Iris pigment epithelial cell (primary cell): ENCODE measurements at regions not wholly inside any gene's neighbourhood (a gene's known extent, or its start where the extent isn't known, plus 50 kb on each side); places are given as distances from the start of the nearest gene placed in this dataset.
A peak's percentile ranks its signal among the peaks of the same experiment; 100 is the strongest.
"Not testable (repeated sequence)": the region's sequence is repeated elsewhere in the genome, so short reads cannot be mapped to it uniquely, and the experiment has no call there.

ENCODE experiments used
- DNase-seq: peaks from one replicate; pipeline ENCODE4 v3.0.0-alpha.2; 2011; ENCODE audit warnings: low read depth

- DNase-seq, result no peak
Measured at GRCh38 chr3:26369133-26369532, 253.4 kb upstream of the LRRC3B start.

- DNase-seq, result no peak
Measured at GRCh38 chr3:26375843-26376530, 246.6 kb upstream of the LRRC3B start.

GRCh38 chr3:26381411-26381810 lies 241.2 kb upstream of the LRRC3B start:
- DNase-seq, result no peak

- DNase-seq, result no peak
Measured at GRCh38 chr3:26406636-26407035, 215.9 kb upstream of the LRRC3B start.

- DNase-seq, result no peak
Measured at GRCh38 chr3:26418553-26418952, 204.0 kb upstream of the LRRC3B start.

- no peak for DNase-seq
Measured at GRCh38 chr3:26422415-26422814, 200.2 kb upstream of the LRRC3B start.

GRCh38 chr3:26425076-26425475 lies 197.5 kb upstream of the LRRC3B start:
- no peak for DNase-seq

- no peak for DNase-seq
Measured at GRCh38 chr3:26428992-26429391, 193.6 kb upstream of the LRRC3B start.

- peak; percentile 69 for DNase-seq
Measured at GRCh38 chr3:26437678-26438077, 184.9 kb upstream of the LRRC3B start.

- DNase-seq, result peak; percentile 3
Measured at GRCh38 chr3:26438325-26438940, 184.1 kb upstream of the LRRC3B start.

- DNase-seq, result no peak
Measured at GRCh38 chr3:26438981-26439884, 183.3 kb upstream of the LRRC3B start.

- DNase-seq, result no peak
Measured at GRCh38 chr3:26449996-26450395, 172.6 kb upstream of the LRRC3B start.

GRCh38 chr3:26452363-26452762 lies 170.2 kb upstream of the LRRC3B start:
- no peak for DNase-seq

- DNase-seq, result no peak
Measured at GRCh38 chr3:26460985-26461384, 161.6 kb upstream of the LRRC3B start.

- no peak for DNase-seq
Measured at GRCh38 chr3:26472345-26472744, 150.2 kb upstream of the LRRC3B start.

- no peak for DNase-seq
Measured at GRCh38 chr3:26474706-26475105, 147.9 kb upstream of the LRRC3B start.

GRCh38 chr3:26480377-26480776 lies 142.2 kb upstream of the LRRC3B start:
- no peak for DNase-seq

GRCh38 chr3:26484140-26484539 lies 138.4 kb upstream of the LRRC3B start:
- no peak for DNase-seq

GRCh38 chr3:26498271-26498670 lies 124.3 kb upstream of the LRRC3B start:
- DNase-seq, result no peak

- no peak for DNase-seq
Measured at GRCh38 chr3:26505399-26505798, 117.2 kb upstream of the LRRC3B start.

- DNase-seq, result not testable (repeated sequence)
Measured at GRCh38 chr3:26514445-26515029, 108.0 kb upstream of the LRRC3B start.

- DNase-seq, result no peak
Measured at GRCh38 chr3:26515351-26515750, 107.2 kb upstream of the LRRC3B start.

- no peak for DNase-seq
Measured at GRCh38 chr3:26521261-26521660, 101.3 kb upstream of the LRRC3B start.
